ENCODE measurements at regions not wholly inside any gene's neighbourhood (a gene's known extent, or its start where the extent isn't known, plus 50 kb on each side); places are given as distances from the start of the nearest gene placed in this dataset.
"Not testable (repeated sequence)": the region's sequence is repeated elsewhere in the genome, so short reads cannot be mapped to it uniquely, and the experiment has no call there.

- not testable (repeated sequence) for DNase-seq
These were observed 180.7 kb downstream of the FASLG start for GRCh38 chr1:172839639-172840038.

DNA sequence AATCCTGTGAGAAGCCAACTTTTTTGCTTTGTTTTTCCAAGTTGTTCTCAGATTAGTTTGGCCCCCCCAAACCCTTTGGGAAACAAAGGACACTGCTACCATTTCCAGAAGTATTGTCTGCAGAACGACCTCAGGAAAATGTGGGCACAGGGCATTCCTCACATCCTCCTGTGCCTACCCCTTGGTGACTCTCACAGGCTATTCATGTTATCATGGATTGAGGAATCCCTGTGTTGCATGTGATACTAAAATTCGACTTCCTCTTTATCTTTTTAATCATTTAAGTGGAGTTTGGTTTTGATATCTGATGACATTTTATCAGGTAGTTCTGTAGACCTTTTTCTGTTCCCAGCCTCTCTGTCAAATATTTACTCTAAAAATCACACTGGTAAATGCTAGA, 184.5 kb downstream of the FASLG start:
- DNase-seq = no peak

- no peak for DNase-seq
These were observed 186.5 kb downstream of the FASLG start for GRCh38 chr1:172845371-172845770.

- DNase-seq = no peak
These were observed 187.0 kb downstream of the FASLG start for GRCh38 chr1:172845865-172846264.

- not testable (repeated sequence) for DNase-seq
These were observed 188.9 kb downstream of the FASLG start for GRCh38 chr1:172847814-172848213.

DNA sequence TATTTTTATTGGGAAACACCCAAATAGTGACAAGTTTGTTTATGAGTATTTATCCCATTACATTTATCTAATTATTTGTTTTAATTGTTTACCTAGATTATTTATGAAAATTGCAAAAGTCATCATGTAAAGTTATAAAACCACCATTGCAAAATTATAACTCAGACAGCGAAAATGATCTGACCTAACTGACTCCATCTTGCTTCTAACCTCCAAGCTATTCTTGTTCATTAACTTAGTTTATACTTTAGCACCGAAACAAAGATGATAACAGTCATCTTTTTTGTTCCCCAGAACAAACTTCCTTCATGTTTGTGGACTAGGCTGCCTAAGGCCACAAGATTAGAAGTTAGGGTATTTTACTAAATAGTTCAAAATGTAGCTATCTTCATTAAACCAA, 190.8 kb downstream of the FASLG start:
- DNase-seq = no peak

DNA sequence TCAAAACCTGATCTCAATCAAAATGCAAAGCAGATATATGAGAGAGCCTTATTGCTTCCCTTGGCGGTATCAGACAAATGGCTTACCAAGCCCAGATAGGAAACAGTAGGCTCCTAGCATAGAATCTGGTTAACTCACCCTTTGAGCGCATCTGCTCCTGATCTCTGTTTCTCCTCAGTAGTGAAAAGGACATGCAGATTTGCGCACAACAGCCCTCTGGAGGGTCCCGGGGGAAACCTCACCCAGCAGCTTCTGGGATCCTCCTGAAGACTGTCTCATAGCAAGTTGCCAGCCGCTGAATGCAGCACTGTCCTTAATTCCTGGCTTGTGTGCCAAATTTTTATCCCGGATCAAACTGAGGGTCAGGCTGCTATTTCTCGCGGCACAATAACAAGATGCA, 192.2 kb downstream of the FASLG start:
- no peak for DNase-seq

GRCh38 chr1:172851856-172852255, 193.0 kb downstream of the FASLG start:
- DNase-seq = no peak

- not testable (repeated sequence) for DNase-seq
These were observed 194.8 kb downstream of the TNFSF18 start for GRCh38 chr1:172855983-172856382.

GRCh38 chr1:172863031-172863430, 187.7 kb downstream of the TNFSF18 start:
- DNase-seq = no peak

DNA sequence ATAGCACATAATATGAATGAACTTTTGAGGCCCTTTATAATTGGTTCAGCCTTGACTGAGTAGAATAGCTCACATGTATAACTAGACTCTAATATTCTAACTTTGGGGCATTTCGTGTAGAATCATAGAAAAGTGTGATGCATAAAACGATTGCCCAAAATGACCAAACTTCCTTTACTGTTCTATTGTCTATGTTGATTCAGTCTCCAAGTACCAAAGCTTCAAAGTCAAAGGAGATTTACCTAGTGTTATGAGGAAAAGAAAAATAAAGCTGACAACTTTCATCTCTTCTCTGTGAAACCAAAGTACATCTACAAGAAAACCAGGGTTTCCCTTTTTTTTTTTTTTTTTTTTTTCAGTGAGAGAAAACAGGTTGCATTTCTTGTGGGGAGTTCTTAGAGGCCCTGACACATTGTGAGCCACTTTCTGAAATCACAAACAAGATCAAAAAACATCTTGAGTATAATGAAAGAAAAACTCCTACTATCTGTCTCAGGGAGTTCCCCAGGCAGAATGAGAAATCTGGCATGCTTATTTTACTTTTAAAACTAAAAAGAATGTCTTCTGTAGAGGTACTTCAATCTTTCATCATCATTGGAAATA, 183.4 kb downstream of the TNFSF18 start:
- DNase-seq = no peak

DNA sequence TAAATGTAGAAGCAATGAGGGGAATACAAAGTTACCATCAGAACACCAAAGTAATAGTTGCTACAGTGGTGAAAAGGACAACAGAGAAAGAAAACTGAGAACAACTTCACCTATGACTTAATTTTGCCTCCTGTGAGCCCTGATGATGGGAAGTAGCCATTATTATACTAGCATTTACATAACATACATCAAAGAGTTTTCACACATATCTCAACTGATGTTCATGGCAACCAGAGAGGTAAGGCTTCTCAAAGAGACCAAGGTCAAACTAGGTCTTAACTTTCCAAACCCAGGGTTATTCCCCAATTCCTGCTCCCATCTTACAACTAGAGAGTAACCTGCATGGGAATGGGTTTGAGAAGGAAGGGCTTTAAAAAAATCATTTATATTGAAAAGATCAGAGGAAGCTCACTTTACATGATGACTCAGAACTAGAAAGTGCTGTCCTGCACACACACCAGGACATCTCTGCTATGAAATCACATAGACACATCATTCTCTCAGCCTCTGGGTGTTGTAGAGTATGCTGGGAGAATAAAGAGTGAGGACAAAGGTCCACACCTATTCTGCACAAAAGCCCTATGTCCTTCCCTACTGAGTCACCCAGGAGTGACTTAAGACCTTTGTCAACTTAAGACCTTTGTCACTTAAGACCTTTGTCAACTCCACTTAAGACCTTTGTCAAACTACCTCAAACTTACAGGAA, 179.7 kb downstream of the TNFSF18 start:
- no peak for DNase-seq

GRCh38 chr1:172874950-172875349, 175.8 kb downstream of the TNFSF18 start:
- no peak for DNase-seq

GRCh38 chr1:172875892-172876291, 174.8 kb downstream of the TNFSF18 start:
- no peak for DNase-seq

GRCh38 chr1:172882385-172882784, 168.4 kb downstream of the TNFSF18 start:
- DNase-seq = no peak

- DNase-seq = no peak
These were observed 167.9 kb downstream of the TNFSF18 start for GRCh38 chr1:172882791-172883386.

- DNase-seq = no peak
These were observed 167.4 kb downstream of the TNFSF18 start for GRCh38 chr1:172883387-172883791.

DNA sequence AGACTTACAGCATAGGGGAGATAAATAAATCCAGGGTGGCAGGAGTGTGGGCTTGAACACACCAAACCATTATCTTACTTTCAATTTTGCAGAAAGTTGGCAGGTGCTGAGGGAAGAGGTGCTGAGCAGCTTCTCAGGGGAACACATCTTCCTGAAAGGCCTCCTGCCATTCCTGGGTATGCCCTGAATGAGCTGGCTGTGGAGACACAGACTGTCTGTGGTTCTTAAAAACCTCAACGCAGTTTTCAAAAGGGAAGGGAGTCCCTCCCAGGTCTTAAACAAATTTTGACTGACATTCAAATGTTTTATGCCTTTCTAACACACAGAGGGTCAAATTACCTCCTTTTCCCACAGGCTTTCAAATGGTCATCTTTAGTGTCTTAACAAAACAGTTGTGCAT, 166.9 kb downstream of the TNFSF18 start:
- DNase-seq = no peak

DNA sequence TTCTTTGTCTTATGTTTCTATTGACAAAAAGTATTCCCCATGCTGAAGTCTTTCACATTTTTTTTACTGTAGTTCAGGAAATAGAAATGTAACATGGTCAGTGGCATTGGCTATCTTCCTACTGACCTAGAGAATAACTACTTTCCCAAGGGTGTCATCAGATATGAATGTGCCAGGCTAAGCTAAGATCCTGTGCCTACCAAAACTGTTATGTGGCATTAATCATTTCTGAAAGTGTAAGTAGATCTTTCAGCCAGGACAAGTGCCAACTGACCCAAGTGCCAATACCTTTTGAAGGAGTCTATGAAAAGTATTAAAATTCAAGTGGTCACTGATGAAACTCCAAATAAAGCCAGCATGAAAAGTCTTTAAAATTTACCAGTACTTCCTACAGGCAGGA, 165.3 kb downstream of the TNFSF18 start:
- no peak for DNase-seq

DNA sequence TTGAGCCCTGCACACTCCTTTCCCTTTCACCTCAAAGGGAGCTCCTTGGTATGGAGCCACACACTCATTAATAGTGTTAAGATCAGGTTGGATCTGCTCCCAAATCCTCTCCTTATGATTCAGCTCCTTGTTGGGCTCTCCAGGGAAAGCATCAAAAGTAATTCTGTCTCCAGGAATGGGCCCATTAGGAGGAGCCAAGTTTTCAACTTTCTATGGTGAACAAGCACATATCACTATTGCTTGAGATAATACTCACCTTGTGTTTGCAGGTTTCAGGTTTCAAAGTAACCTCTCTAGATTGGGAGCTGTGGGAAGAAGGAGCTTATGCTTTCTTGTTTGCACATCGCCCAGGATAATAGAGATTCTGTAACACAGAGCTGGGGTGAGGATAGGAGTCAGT, 164.8 kb downstream of the TNFSF18 start:
- no peak for DNase-seq

GRCh38 chr1:172887162-172887561, 163.6 kb downstream of the TNFSF18 start:
- DNase-seq = no peak

DNA sequence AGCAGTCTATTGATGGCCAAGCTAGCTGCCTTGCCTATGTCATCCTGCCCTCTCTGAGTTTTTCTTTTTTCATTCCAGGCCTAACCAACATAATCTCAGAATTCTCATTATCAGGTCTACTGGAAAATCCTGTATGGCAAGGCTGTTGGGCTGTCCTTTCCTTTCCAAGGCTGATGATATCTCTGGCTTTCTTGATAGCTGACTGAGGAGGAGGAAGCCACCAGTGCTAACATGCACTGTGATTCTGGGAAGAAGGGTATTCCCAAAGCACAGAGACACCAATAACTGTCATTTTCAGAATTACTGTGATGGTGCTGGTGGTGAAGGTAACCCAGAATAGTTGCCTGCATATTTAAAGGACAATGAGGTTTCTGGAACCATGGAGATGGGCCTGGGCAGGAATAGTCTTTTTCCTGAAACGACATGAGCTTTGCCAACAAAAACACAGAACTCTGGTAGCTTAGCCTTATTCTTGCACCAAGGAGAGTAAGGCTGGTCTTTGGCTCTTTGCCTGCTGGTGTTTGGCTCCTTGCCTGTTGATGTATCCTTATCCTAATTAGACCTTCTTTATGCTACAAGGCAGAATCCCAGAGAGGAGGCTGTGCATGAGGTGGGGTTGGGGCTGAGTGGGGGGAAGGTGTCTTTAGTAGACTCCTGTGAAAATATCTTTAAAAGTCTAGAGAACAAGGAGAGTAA, 157.4 kb downstream of the TNFSF18 start:
- DNase-seq = no peak

- no peak for DNase-seq
These were observed 156.2 kb downstream of the TNFSF18 start for GRCh38 chr1:172894349-172895049.

Measured in AML-193 (cell line).